Activated naive CD8-positive, alpha-beta T cell treated with anti-CD3 and anti-CD28 coated beads, Interleukin-2, amount 50 U/mL, for 24 hours (primary cell): ENCODE measurements at regions not wholly inside any gene's neighbourhood (a gene's known extent, or its start where the extent isn't known, plus 50 kb on each side); places are given as distances from the start of the nearest gene placed in this dataset.

Experiments used
- ATAC-seq: fragments of 150-1000 bp; cut with Tn5 transposase; one replicate; pipeline ENCODE4 v1.10.0; 2021
- DNase-seq: peaks from one replicate; pipeline ENCODE4 v3.0.0; 2021
- H3K27ac Mint-ChIP-seq: one replicate; pipeline ENCODE4 v1.8.0; 2021; ENCODE audit warnings: mild to moderate bottlenecking, mixed read lengths
- H3K27me3 Mint-ChIP-seq: one replicate; pipeline ENCODE4 v1.8.0; 2021; ENCODE audit warnings: mixed read lengths
- H3K36me3 Mint-ChIP-seq: one replicate; pipeline ENCODE4 v1.8.0; 2021; ENCODE audit warnings: low read depth, mixed read lengths
- H3K4me1 Mint-ChIP-seq: one replicate; pipeline ENCODE4 v1.8.0; 2021; ENCODE audit warnings: mixed read lengths
- H3K4me3 Mint-ChIP-seq: one replicate; pipeline ENCODE4 v1.8.0; 2021; ENCODE audit warnings: mild to moderate bottlenecking, moderate library complexity, mixed read lengths
- H3K9me3 Mint-ChIP-seq: one replicate; pipeline ENCODE4 v1.8.0; 2021; ENCODE audit warnings: mixed read lengths

DNA sequence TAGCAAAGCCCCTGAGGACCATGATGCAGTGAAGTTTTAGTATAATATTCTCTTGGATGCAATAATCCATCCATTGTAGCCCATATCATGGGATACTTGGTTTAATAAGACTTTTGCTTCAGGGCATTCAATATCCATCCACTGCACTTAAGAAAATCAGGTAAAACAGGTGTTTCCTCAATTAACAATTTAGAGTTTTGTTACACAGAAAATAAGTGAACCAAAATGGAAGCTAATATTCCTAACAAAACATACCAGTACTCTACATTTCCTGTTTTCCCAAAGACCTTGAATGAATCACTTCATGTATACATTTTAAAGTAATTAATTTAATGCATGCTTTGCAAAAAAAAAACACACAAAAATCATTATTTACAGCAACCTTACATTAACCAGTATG is 305.6 kb downstream of the NR2F1-AS1 start:
- no peaks in the 10 kb centered on the region for H3K9me3 Mint-ChIP-seq
- no peaks in the 10 kb centered on the region for H3K27me3 Mint-ChIP-seq
- H3K27ac Mint-ChIP-seq = no peak overlapping the region
- no peak overlapping the region for H3K4me3 Mint-ChIP-seq
- no peaks in the 10 kb centered on the region for H3K4me1 Mint-ChIP-seq
- DNase-seq = no peak
- H3K36me3 Mint-ChIP-seq = no peaks in the 10 kb centered on the region
- ATAC-seq = no peak

DNA sequence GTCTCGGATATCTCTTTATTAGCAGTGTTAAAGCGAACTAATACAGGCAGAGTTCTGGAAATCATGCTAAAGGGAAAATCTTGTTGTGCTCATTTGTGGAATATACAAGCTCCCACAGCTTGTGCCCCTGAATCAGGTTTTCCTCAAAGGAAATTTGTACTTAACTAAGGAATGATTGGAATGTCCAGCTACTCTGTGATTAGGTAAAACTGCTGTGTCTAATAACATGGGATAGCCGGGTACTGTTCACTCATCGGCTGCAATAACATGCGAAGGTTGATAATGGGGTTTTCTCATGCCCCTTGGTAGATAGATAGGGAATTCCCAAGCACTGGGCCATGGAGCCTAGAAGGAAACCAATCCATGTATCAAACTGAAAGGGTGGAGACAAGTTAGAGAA is 306.7 kb downstream of the NR2F1-AS1 start:
- no peaks in the 10 kb centered on the region for H3K9me3 Mint-ChIP-seq
- no peaks in the 10 kb centered on the region for H3K4me1 Mint-ChIP-seq
- ATAC-seq (no peak), DNase-seq (no peak)
- H3K36me3 Mint-ChIP-seq = no peaks in the 10 kb centered on the region
- no peaks in the 10 kb centered on the region for H3K27me3 Mint-ChIP-seq
- H3K27ac Mint-ChIP-seq = no peak overlapping the region
- H3K4me3 Mint-ChIP-seq = no peak overlapping the region

- DNase-seq = no peak
- H3K4me1 Mint-ChIP-seq = no peaks in the 10 kb centered on the region
These were observed 307.8 kb downstream of the NR2F1-AS1 start for GRCh38 chr5:93273176-93273575.

GRCh38 chr5:93272108-93272507 is 308.9 kb downstream of the NR2F1-AS1 start:
- peaks cover 4% of the 10 kb centered on the region for H3K9me3 Mint-ChIP-seq
- H3K27me3 Mint-ChIP-seq = no peaks in the 10 kb centered on the region
- DNase-seq (no peak), ATAC-seq (no peak)
- H3K27ac Mint-ChIP-seq = no peak overlapping the region
- no peaks in the 10 kb centered on the region for H3K36me3 Mint-ChIP-seq
- H3K4me3 Mint-ChIP-seq = no peak overlapping the region
- no peaks in the 10 kb centered on the region for H3K4me1 Mint-ChIP-seq

More at GRCh38 chr5:93273176-93273575, 307.8 kb downstream of the NR2F1-AS1 start:
- Mint-ChIP-seq H3K36me3 (no peaks in the 10 kb centered on the region), H3K27me3 (no peaks in the 10 kb centered on the region), H3K4me3 (no peak overlapping the region), H3K27ac (no peak overlapping the region), H3K9me3 (peaks cover 4% of the 10 kb centered on the region)
- ATAC-seq = no peak

- Mint-ChIP-seq H3K4me3 (no peak overlapping the region), H3K9me3 (peaks cover 4% of the 10 kb centered on the region), H3K27me3 (no peaks in the 10 kb centered on the region), H3K4me1 (no peaks in the 10 kb centered on the region), H3K36me3 (no peaks in the 10 kb centered on the region), H3K27ac (no peak overlapping the region)
- no peak for ATAC-seq
- DNase-seq = no peak
These were observed 313.3 kb downstream of the NR2F1-AS1 start for GRCh38 chr5:93267736-93268135.

DNA sequence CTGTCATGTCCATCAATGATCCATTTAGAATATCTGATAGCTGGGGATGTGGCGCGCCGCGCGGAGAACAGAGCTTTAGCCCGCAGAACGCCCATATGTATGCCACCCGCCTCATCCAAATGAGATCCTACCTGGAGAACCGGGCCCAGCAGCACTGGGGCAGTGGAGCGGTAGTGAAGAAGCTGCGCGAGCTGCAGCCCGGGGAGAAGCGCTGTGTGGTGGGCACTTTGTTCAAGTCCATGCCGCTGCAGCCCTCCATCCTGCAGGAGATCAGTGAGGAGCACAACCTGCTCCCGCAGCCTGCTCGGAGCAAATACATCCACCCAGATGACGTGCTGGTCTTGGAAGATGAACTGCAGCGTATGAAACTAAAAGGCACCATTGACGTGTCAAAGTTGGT is 313.7 kb downstream of the NR2F1-AS1 start:
- ATAC-seq = no peak
- Mint-ChIP-seq H3K27ac (no peak overlapping the region), H3K4me1 (no peaks in the 10 kb centered on the region), H3K36me3 (no peaks in the 10 kb centered on the region), H3K27me3 (no peaks in the 10 kb centered on the region), H3K4me3 (no peak overlapping the region), H3K9me3 (peaks cover 4% of the 10 kb centered on the region)
- no peak for DNase-seq

DNA sequence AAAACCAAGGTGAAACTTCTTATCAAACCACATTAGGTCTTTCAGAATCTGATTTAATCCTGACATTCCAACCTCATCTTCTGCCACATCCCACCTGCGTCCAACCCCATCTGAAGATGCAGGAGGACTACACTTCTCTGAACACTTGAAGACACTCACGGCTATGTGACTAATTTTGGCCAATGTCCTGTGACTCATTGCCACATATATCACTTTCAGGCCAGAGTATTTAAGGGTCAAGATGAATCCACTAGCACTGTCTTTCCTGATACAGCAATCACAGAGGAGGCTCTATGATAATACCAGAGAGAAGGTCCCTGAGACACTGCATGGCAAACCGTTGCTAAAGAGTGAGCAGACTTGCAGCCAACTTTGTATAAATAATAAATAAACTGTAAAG is 323.4 kb downstream of the NR2F1-AS1 start:
- no peak overlapping the region for H3K4me3 Mint-ChIP-seq
- H3K27ac Mint-ChIP-seq = no peak overlapping the region
- no peaks in the 10 kb centered on the region for H3K36me3 Mint-ChIP-seq
- no peak for DNase-seq
- no peaks in the 10 kb centered on the region for H3K4me1 Mint-ChIP-seq
- no peak for ATAC-seq
- H3K27me3 Mint-ChIP-seq = no peaks in the 10 kb centered on the region
- peaks cover 3% of the 10 kb centered on the region for H3K9me3 Mint-ChIP-seq

GRCh38 chr5:93255796-93256195 is 325.2 kb downstream of the NR2F1-AS1 start:
- Mint-ChIP-seq H3K4me1 (no peaks in the 10 kb centered on the region), H3K9me3 (peaks cover 3% of the 10 kb centered on the region), H3K36me3 (no peaks in the 10 kb centered on the region), H3K4me3 (no peak overlapping the region), H3K27me3 (no peaks in the 10 kb centered on the region), H3K27ac (no peak overlapping the region)
- DNase-seq = no peak
- no peak for ATAC-seq

DNA sequence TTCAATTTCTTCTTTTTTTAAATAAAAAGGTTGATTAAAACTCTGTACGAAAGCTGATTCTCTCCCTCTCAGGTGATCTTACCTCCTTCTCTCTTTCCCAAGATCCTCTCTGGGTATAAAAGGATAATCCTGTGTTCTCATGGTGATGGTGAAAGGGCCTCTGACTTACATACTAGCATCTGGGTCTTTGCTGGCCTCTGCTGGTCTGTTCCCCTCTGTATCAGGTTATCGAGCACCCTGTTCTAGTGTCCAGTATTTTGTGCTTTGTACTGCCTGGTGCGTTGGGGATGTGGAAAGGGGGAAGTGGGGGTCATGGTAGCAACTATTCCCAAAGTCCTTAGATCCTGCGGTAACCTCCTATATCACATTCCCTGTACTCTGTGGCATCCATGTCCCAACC is 328.9 kb downstream of the NR2F1-AS1 start:
- Mint-ChIP-seq H3K4me3 (no peak overlapping the region), H3K36me3 (no peaks in the 10 kb centered on the region), H3K27me3 (no peaks in the 10 kb centered on the region), H3K27ac (no peak overlapping the region), H3K4me1 (no peaks in the 10 kb centered on the region), H3K9me3 (peaks cover 3% of the 10 kb centered on the region)
- ATAC-seq = no peak
- DNase-seq = no peak

DNA sequence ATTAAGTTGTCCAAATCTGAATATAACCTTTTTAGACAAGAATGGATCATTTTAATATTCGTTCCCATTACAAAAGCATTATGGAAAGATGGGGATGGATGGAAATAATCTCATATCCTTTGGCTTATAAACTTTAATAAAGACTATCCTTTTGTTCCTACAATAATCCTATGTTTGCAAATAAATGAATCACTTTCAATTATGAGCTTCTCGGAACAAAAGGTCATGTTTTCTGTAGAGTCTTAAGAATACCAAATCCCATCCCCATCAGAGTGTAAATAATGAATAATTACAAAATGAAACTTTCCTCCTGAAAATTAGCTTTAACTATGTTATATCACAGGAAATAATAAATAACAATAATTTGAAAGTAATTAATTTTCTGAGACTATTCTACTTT is 329.7 kb downstream of the NR2F1-AS1 start:
- Mint-ChIP-seq H3K4me1 (no peaks in the 10 kb centered on the region), H3K27me3 (no peaks in the 10 kb centered on the region), H3K4me3 (no peak overlapping the region), H3K27ac (no peak overlapping the region), H3K36me3 (no peaks in the 10 kb centered on the region), H3K9me3 (peaks cover 3% of the 10 kb centered on the region)
- DNase-seq (no peak), ATAC-seq (no peak)

GRCh38 chr5:93250424-93250823 is 330.6 kb downstream of the NR2F1-AS1 start:
- peaks cover 3% of the 10 kb centered on the region for H3K9me3 Mint-ChIP-seq
- H3K36me3 Mint-ChIP-seq = no peaks in the 10 kb centered on the region
- H3K27me3 Mint-ChIP-seq = no peaks in the 10 kb centered on the region
- no peaks in the 10 kb centered on the region for H3K4me1 Mint-ChIP-seq
- DNase-seq (no peak), ATAC-seq (no peak)
- no peak overlapping the region for H3K27ac Mint-ChIP-seq
- no peak overlapping the region for H3K4me3 Mint-ChIP-seq

- H3K9me3 Mint-ChIP-seq = peaks cover 3% of the 10 kb centered on the region
- no peaks in the 10 kb centered on the region for H3K4me1 Mint-ChIP-seq
These were observed 331.2 kb downstream of the NR2F1-AS1 start for GRCh38 chr5:93249651-93250289.

GRCh38 chr5:93247105-93247504 is 333.9 kb downstream of the NR2F1-AS1 start:
- no peak overlapping the region for H3K27ac Mint-ChIP-seq
- ATAC-seq = no peak

More at GRCh38 chr5:93249651-93250289, 331.2 kb downstream of the NR2F1-AS1 start:
- Mint-ChIP-seq H3K27me3 (no peaks in the 10 kb centered on the region), H3K27ac (no peak overlapping the region), H3K36me3 (no peaks in the 10 kb centered on the region), H3K4me3 (no peak overlapping the region)
- DNase-seq = no peak
- no peak for ATAC-seq

GRCh38 chr5:93246090-93246855 is 334.7 kb downstream of the NR2F1-AS1 start:
- DNase-seq (no peak), ATAC-seq (no peak)
- Mint-ChIP-seq H3K27me3 (no peaks in the 10 kb centered on the region), H3K27ac (no peak overlapping the region), H3K4me1 (no peaks in the 10 kb centered on the region), H3K36me3 (no peaks in the 10 kb centered on the region), H3K4me3 (no peak overlapping the region), H3K9me3 (no peaks in the 10 kb centered on the region)

More at GRCh38 chr5:93247105-93247504, 333.9 kb downstream of the NR2F1-AS1 start:
- no peaks in the 10 kb centered on the region for H3K4me1 Mint-ChIP-seq
- H3K27me3 Mint-ChIP-seq = no peaks in the 10 kb centered on the region
- no peaks in the 10 kb centered on the region for H3K36me3 Mint-ChIP-seq
- DNase-seq = no peak
- H3K4me3 Mint-ChIP-seq = no peak overlapping the region
- no peaks in the 10 kb centered on the region for H3K9me3 Mint-ChIP-seq

DNA sequence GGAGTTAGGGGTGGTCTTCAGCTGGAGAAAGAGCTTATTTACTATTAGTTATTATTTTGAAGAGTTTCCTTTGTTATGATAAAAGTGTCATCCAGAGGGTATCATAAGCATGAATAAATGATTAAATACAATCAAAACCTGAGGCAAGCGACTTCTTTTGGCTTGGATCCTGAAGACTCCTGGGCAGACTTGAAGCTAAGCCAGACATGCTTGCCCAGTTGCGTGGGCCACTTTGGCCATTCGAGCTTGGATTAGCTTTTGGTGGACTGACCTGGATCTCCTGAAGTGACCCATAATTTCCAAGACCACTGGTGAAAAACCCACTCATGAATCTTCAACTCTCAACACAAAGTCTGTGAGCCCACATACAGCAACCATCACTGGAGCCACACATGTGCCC is 335.8 kb downstream of the NR2F1-AS1 start:
- Mint-ChIP-seq H3K4me1 (no peaks in the 10 kb centered on the region), H3K36me3 (no peaks in the 10 kb centered on the region), H3K4me3 (no peak overlapping the region), H3K9me3 (peaks cover 4% of the 10 kb centered on the region), H3K27me3 (no peaks in the 10 kb centered on the region), H3K27ac (no peak overlapping the region)
- no peak for DNase-seq
- no peak for ATAC-seq
